MM.1S (cell line): ENCODE measurements at regions not wholly inside any gene's neighbourhood (a gene's known extent, or its start where the extent isn't known, plus 50 kb on each side); places are given as distances from the start of the nearest gene placed in this dataset.

ENCODE experiments used
- DNase-seq: peaks from one replicate; pipeline ENCODE4 v3.0.0-alpha.2; 2015
- H2AFZ ChIP-seq: fragments of 300-600 bp; sonication (generic); 2 replicates; pipeline ENCODE4 v1.6.0; 2016; ENCODE audit warnings: antibody characterized with exemption, low read length
- H3F3A ChIP-seq: fragments of 300-600 bp; sonication (generic); 2 replicates; pipeline ENCODE4 v1.6.1; 2016; ENCODE audit warnings: mild to moderate bottlenecking, antibody characterized with exemption, low read length, moderate library complexity, mixed read lengths; ENCODE audit not compliant: insufficient read depth
- H3K27ac ChIP-seq: fragments of 300-600 bp; sonication (generic); 2 replicates; pipeline ENCODE4 v1.5.1; 2016; ENCODE audit warnings: mild to moderate bottlenecking, low read length
- H3K27me3 ChIP-seq: fragments of 300-600 bp; sonication (generic); replicated peaks from 2 replicates; pipeline ENCODE4 v1.6.0; 2016; ENCODE audit warnings: low read length; ENCODE audit not compliant: insufficient read depth
- H3K36me3 ChIP-seq: fragments of 300-600 bp; sonication (generic); replicated peaks from 2 replicates; pipeline ENCODE4 v1.6.1; 2016; ENCODE audit warnings: mild to moderate bottlenecking, low read length, mixed read lengths; ENCODE audit not compliant: insufficient read depth
- H3K4me1 ChIP-seq: fragments of 300-600 bp; sonication (generic); 2 replicates; pipeline ENCODE4 v1.6.1; 2016; ENCODE audit warnings: low read length, mixed read lengths
- H3K4me2 ChIP-seq: fragments of 300-600 bp; sonication (generic); 2 replicates; pipeline ENCODE4 v1.6.0; 2016; ENCODE audit warnings: low read depth, low read length
- H3K4me3 ChIP-seq: fragments of 300-600 bp; sonication (generic); 2 replicates; pipeline ENCODE4 v1.5.1; 2016; ENCODE audit warnings: low read length, mixed read lengths
- H3K79me2 ChIP-seq: fragments of 300-600 bp; sonication (generic); 2 replicates; pipeline ENCODE4 v1.6.1; 2016; ENCODE audit warnings: mixed run types, low read length, mixed read lengths
- H3K9ac ChIP-seq: fragments of 300-600 bp; sonication (generic); 2 replicates; pipeline ENCODE4 v1.6.1; 2016; ENCODE audit warnings: low read length, mixed read lengths
- H3K9me2 ChIP-seq: fragments of 300-600 bp; sonication (generic); replicated peaks from 2 replicates; pipeline ENCODE4 v1.6.1; 2016; ENCODE audit warnings: mild to moderate bottlenecking, low read length, mixed read lengths; ENCODE audit not compliant: insufficient read depth
- H3K9me3 ChIP-seq: fragments of 300-600 bp; sonication (generic); replicated peaks from 2 replicates; pipeline ENCODE4 v1.6.1; 2016; ENCODE audit warnings: mild to moderate bottlenecking, low read length, mixed read lengths; ENCODE audit not compliant: insufficient read depth
- H4K20me1 ChIP-seq: fragments of 300-600 bp; sonication (generic); 2 replicates; pipeline ENCODE4 v1.6.1; 2016; ENCODE audit warnings: mild to moderate bottlenecking, low read length, moderate library complexity, mixed read lengths; ENCODE audit not compliant: insufficient read depth
- CTCF ChIP-seq: fragments of 300-600 bp; sonication (generic); IDR thresholded peaks from 2 replicates; pipeline ENCODE4 v1.5.1; 2016; ENCODE audit warnings: antibody characterized with exemption, low read length, mixed read lengths
- EZH2 ChIP-seq: fragments of 300-600 bp; sonication (generic); optimal IDR thresholded peaks from 2 replicates; pipeline ENCODE3; 2017; ENCODE audit warnings: low read depth, mild to moderate bottlenecking, antibody characterized with exemption, low read length, mixed read lengths
- EZH2phosphoT487 ChIP-seq: fragments of 300-600 bp; sonication (generic); IDR thresholded peaks from 2 replicates; pipeline ENCODE4 v1.6.1; 2018; ENCODE audit warnings: antibody characterized with exemption, low read length

GRCh38 chr19:29389495-29389894, 136.3 kb upstream of the VSTM2B start:
- H3K27me3 ChIP-seq, result peaks cover 4% of the 10 kb centered on the region
- H3K36me3 ChIP-seq, result no peaks in the 10 kb centered on the region
- H2AFZ ChIP-seq, result no peak overlapping the region
- no peaks in the 10 kb centered on the region for H4K20me1 ChIP-seq
- H3K9me2 ChIP-seq, result no peaks in the 10 kb centered on the region
- DNase-seq, result no peak
- H3K79me2 ChIP-seq, result no peaks in the 10 kb centered on the region
- H3K27ac ChIP-seq, result no peak overlapping the region
- no peak overlapping the region for H3K4me2 ChIP-seq
- H3K9me3 ChIP-seq, result no peaks in the 10 kb centered on the region
- H3K9ac ChIP-seq, result no peak overlapping the region
- H3F3A ChIP-seq, result no peaks in the 10 kb centered on the region
- TF ChIP-seq CTCF (no peak), EZH2 (no peak), EZH2phosphoT487 (no peak)
- H3K4me1 ChIP-seq, result no peaks in the 10 kb centered on the region
- no peak overlapping the region for H3K4me3 ChIP-seq

- no peak for TF ChIP-seq EZH2phosphoT487
- no peak for TF ChIP-seq EZH2
- no peak for TF ChIP-seq CTCF
- H3K36me3 ChIP-seq, result no peaks in the 10 kb centered on the region
- H3K27me3 ChIP-seq, result peaks cover 4% of the 10 kb centered on the region
- no peak for DNase-seq
- H3K9ac ChIP-seq, result no peak overlapping the region
- no peaks in the 10 kb centered on the region for H4K20me1 ChIP-seq
- no peaks in the 10 kb centered on the region for H3F3A ChIP-seq
- no peak overlapping the region for H2AFZ ChIP-seq
- no peak overlapping the region for H3K4me2 ChIP-seq
- H3K79me2 ChIP-seq, result no peaks in the 10 kb centered on the region
- H3K4me1 ChIP-seq, result no peaks in the 10 kb centered on the region
- no peaks in the 10 kb centered on the region for H3K9me2 ChIP-seq
- H3K4me3 ChIP-seq, result no peak overlapping the region
- no peak overlapping the region for H3K27ac ChIP-seq
- H3K9me3 ChIP-seq, result no peaks in the 10 kb centered on the region
Observed at GRCh38 chr19:29390742-29391141, 135.1 kb upstream of the VSTM2B start.

- no peak overlapping the region for H3K4me2 ChIP-seq
Observed at GRCh38 chr19:29393915-29394460, 131.8 kb upstream of the VSTM2B start.

More at GRCh38 chr19:29393915-29394460, 131.8 kb upstream of the VSTM2B start:
- DNase-seq, result no peak
- Histone ChIP-seq H2AFZ (no peak overlapping the region), H3K79me2 (no peaks in the 10 kb centered on the region), H3K36me3 (no peaks in the 10 kb centered on the region), H4K20me1 (no peaks in the 10 kb centered on the region), H3K9me2 (no peaks in the 10 kb centered on the region), H3K9me3 (no peaks in the 10 kb centered on the region), H3K9ac (no peak overlapping the region), H3F3A (no peaks in the 10 kb centered on the region), H3K27ac (no peak overlapping the region), H3K27me3 (peaks cover 18% of the 10 kb centered on the region), H3K4me1 (no peaks in the 10 kb centered on the region), H3K4me3 (no peak overlapping the region)
- no peak for TF ChIP-seq EZH2
- no peak for TF ChIP-seq CTCF
- TF ChIP-seq EZH2phosphoT487, result no peak
